HUDEP-2 (cell line): ENCODE measurements at regions not wholly inside any gene's neighbourhood (a gene's known extent, or its start where the extent isn't known, plus 50 kb on each side); places are given as distances from the start of the nearest gene placed in this dataset.

Source experiments
- DNase-seq, 76 experiments: peaks; one replicate each; lab custom pipeline; 2025; ENCODE audit not compliant: unreplicated experiment in 76 of 76; lab: John Stamatoyannopoulos, UW

DNA sequence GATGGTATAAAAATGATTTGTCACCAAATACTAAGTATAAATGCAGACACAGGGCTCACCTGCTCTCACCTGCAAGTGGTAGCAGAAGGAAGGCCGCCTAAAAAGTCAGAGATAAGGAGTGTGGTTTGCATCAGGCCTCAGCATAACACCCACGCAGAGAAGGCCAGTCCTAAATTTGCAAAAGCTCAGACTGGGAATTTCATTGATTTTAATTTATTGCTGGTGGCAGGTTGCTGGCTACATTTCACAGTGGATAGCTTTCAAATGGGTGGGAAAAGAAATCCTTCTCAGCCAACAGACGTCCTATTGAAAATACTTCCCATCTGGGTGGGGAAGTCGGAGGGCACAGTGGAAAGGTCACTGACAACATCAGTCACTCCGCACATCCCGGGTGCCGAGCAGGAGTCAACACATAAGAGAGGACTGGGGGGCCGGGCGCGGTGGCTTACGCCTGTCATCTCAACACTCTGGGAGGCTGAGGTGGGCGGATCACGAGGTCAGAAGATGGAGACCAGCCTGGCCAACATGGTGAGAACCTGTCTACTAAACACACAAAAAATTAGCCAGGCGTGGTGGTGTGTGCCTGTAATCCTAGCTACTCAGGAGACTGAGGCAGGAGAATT is 561.8 kb upstream of the MKI67 start:
- DNase-seq: no peak

DNA sequence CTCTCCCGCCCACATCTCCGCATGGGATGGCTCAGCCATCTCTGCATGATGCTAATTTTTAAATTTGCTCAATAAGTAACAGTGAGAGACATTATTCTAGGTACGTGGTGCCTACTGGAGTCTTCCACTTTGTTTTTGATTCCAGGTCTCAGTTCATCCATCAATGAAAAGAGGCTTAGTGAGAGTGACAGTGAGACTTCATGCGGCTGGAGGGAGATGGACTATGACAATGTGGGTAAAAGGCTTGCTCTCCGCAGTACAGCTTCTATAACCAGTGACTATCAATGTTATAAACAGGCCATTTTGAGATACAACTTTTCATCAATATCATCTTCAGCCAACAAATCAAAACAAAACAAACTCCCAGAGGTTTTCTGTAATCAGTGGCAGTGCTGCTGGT is 563.4 kb upstream of the MKI67 start:
- DNase-seq: no peak

DNA sequence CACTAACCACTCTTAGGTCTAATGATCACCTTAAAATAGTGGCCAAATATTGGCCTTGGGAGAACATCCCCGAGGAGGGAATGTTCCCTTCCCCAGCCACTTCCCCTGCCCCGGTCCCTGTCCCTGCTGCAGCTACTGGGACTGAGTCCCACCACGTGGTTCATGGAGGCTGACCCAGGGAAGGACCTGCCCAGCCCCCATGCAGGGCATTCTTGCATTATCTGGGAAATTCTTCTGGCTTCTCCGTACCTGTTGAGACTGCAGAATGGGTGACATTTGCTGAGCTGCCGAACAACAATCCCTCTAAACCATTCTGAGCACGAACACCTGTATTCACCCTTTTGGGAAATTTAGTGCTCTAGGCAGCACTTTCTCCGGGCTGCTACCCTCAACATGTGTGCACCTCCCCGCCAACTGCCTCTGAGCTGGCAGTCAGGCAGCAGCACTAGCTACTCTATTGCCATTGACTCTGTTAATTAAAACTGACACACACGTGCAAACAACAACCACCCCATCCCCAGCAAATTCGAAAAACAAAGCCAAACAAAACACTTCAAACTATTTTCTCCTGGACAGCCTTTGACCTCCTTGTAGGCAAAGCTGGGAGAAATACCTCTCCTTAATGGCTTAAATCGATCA is 567.4 kb upstream of the MKI67 start:
- no peak for DNase-seq

DNA sequence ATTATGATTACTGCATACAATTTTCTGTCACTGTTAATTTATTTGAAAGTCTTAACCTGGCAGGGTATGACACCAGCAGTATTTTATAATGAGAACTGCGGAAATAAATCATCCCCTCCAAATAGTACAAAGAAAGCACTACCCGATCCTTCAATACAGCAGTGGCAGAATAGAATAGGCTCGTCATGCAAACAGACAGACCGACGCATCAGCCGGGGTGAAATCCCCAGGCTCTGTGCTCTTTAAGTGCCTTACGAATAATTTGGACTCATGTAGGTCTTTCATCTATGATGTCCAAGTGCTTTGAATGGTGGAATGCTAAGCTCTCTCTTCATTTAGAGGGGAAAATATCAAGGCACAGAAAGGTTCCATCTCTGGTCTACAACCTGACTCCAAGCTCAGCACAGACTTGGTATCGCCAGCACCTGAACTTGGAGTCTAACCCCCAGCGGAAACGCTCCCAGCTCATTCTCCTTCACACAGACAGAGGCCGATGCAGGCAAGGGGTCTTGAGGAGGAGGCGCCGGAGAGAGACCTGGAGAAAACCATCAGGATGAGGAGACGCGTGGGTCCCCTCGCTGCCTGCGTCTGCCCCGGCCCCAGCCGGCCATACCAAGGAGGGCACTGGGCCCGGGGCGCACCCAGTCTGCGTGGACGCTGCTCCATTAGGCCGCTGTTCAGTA is 568.1 kb upstream of the MKI67 start:
- no peak for DNase-seq

DNA sequence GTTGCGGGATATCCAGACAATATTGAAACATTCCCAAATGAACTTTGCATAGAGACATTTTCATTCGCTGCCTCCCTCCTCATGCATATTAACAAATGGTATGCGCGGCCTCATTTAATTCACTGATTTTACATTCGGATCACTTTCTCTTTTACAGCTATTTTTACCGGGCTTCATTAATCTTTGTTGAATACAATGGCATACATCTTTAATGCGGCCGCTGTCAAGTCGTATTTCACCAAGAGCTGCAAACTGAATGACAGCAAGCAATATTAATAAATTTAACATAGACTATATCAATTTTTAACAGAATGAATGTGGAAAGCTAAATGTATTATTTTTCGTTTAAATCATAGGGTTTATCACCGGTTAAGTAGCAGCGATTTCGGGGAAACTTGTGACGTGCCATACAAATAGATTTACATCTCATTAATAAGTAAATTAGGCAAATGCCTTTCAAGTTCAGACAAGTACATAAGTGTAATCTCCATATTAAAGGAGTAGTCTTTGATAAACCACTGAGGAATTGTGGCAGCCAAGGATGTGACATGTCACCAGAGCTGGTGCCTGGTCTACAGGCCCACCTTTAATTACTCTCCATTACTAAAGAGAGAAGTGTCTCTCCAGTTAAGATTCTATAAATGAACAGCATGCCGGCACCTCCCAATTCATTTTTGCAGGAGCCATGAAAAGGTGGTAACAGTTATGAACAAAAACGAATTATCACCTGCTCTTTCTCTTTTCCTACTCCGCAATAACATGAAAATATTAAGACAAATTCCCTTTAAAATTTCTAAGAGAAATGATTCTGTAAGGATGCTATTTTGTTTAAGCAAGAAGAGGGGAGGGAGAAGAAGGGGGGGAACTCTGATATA is 568.9 kb upstream of the MKI67 start:
- DNase-seq: no peak

DNA sequence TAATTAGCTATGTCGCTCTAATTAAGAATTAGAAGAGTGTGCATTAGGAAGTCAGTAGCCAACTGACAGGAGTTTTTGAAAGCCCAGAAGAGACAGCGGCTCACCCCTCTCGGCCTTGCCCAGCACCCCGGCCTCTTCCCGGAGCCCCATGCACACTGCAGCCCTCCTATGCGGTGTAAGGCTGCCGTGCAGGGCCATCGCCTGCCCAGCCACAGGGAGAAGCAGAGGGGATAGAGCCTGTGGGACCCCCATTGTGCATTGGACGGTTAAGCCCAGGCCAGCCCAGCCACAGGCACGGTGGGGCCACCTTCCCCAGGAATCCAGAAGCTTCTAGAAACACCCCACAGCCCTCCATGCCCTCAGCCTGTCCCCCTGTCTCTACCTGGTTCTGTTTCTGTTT is 569.7 kb upstream of the MKI67 start:
- DNase-seq: no peak

DNA sequence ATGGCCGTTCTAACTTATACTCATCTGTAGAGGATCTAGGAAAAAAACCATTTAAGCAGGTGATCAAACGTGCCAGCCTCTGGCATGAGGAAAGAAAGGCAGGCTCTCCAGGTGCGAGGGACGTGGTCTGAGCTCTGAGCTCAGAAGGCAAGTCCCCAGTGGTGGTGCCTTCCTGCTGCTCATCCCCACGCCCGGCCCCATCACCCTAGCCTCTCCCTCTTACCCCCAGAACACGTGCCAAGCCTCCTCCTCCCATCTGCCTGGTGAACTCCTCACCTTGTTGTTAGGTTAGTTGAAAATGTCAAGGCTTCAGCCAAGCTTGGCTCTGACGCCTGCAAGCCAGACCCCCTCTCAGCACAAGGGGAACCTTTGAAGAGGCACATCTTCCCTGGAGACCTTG is 571.2 kb upstream of the MKI67 start:
- DNase-seq: no peak

DNA sequence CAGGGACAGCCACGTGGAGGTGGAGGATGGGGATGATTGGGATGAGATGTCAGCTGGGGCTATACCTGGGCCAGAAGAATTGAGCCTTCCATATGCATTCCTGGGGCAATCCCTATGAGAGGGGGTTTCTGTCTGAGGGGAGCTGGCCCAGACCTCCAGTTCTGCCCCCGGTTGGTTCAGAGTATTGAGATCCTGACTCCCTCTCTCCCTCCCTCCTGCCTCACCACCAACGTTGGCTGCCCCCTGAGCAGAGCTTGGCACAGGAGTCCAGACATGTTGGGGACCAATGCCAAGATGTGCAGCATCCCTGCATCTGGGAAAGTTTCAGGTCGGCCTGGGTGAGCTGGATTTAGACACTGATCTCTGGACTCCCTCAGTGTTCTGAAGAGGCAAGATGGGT is 575.2 kb upstream of the MKI67 start:
- no peak for DNase-seq

DNA sequence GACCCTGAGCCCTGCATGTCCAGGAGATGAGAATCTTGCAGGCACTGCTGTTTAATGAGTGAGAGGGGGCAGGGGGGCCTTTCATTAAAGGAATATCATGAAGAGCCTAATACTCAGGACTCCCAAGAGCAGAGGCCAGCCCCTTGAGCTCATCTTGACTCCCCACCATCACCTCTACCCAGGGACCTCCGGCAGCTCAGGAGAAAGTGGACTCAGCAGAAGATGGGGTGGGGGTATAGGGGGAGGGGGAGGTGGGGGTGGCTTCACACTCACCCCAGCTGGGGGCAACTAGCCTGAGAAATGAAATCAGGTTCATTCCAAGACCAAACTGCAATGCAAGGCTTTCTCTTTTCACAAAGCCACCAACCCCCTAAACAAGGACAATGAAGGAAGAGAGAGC is 575.6 kb upstream of the MKI67 start:
- no peak for DNase-seq

DNA sequence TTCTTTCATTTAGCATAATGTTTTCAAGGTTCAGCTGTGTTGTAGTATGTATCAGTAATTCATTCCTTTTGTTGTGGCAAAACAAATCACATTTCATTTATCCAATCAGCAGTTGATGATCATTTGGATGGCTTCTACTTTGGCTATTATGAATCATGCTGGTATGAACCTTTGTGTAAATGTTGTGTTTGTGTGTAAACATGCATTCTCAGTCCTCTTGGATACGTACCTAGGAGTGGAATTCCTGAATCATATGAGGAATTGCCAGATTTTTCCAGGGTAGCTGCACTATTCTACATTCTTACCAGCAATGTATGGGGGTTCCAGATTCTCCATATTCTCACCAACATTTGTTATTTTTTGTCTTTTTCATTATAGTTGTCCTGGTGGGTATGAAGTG is 578.5 kb upstream of the MKI67 start:
- no peak for DNase-seq

DNA sequence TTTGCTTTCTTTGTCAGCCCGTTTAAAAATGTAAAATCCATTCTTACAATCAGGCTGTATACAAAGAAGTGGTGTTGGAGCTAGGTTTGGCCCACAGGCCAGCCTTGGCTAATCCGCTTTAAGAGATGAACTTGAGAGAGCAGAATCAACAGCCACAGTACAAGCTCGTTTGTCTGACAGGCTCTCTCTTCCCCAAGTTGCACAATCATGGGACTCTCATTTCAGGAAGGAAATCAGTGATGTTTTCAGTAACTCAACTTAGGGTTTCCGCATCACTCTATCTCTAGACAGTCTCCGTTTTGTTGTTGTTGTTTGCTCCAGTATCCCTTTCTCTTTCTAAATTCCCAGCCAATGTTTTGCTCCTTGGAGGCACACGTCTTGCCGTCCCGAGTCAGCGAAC is 582.0 kb upstream of the MKI67 start:
- no peak for DNase-seq

DNA sequence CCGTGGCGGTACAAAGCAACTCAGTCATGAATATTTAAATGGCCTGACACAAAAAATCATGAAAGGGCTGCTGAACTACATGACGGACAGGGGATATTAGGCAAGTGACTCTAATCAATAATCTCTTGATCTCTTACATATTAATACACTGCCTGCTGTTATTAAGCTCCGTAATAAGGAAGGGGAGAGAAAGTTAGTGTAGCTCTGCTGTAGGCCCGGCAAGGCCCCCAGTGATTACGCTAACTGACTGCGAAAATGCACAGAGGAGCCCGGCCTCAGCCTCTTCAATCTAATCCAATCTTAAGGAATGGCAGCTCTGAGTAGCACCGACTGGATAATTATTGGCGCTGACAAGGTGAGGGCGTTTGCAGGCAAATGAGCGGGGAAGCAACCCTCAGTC is 583.5 kb upstream of the MKI67 start:
- no peak for DNase-seq

DNA sequence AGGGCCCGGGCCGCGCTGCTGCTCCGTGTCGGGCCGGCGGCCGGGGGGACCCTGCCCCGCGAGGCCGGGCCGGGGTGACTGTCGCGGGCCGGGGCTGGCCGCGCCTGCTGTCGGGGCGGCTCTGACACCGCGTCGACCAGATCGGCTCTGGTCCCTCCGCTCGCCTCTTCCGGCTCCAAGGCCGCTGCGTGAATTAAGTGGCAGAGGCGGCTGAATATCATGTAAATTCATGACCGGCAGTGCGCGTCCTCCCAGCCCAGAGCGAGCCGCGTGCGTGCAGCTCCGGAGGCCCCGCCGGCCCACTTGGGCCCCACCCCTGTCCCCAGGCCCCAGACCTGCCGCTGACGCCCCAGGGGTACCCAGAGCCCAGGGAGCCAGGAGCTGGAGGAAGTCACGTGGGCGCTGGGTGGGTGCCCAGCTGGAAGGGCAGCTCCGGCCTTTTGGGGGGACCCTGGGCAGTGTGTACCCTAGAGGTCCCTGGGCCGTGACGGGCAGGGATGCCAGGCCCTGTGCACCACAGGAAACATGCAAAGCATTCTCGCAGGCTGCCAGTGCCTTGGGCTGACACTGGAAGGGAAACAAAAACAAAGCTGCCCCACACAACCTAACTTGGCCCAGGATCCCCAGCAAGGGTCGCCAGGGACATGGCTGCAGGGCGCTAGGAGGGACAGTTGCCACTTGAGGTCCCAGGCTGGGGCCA is 584.0 kb upstream of the MKI67 start:
- no peak for DNase-seq

DNA sequence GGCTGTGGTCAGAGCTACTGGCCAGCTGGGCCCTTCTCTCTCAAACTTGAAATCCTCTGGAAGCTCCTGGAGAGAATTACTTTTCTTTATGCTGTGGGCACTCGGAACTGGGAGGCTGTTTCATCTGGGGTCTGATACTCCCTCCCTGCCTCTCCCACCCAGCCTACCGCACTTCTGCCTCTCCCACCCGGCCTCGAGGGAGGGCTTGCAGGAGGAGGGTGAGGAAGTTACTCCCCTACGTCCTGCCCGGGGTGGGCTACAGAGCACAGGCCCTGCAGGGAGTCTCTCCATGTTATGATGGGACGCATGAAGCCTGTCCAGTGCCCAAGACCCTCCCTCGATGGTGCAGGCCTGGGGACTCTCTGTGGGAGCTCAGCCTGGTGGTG is 584.6 kb upstream of the MKI67 start:
- no peak for DNase-seq

DNA sequence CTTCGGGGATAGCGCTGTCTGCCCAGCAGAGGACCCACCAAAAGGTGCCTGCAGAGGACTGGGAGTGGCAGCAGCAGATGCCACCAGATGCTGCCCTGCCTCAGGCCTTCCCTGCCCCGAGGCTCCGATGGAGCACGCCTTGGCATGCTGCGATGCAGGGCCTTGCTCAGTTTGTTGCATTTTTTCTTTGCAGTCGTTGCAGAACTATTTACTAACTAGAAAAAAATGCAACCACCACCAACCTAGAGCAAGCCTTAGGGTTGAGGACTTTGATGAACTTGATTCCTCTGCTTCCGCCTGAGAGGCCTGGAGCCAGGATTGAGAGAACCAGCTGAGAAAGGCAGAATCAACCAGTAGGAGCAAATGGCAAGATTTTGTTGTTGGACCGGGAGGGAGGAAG is 585.6 kb upstream of the MKI67 start:
- no peak for DNase-seq

DNA sequence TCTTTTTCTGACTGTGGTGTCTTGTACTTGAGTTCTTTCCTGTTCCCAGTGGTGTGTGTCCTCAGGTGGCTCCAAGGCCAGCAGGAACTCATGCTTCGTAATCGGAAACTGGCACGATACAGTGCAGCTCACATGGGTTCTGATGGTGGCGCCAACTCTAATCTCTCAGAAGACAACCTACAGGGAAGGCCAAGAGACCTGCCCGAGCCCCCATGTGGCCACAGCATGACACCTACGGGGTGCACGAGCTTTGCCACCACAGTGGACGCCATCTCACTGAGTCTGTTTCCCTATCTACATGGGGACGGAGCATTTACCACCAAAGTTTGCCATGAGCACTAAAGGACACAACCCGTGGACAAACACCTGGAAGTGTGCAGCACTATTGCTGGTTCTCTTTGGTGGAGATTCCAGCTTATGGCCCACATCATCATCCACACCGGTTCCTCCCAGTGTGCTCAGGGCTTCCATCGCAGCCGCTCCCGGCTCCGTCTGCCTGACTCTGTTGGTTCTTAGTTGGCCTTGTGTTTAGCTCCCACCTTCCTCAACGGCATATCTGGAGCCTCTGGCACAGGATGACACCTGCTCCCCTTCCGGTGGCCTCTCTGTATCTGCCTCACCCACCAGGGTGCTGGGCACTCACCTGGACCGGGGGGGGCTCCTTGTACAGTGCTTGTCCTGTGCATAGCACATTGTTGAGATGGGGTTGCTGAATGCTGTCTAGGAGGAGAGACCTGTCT is 586.6 kb upstream of the MKI67 start:
- no peak for DNase-seq

DNA sequence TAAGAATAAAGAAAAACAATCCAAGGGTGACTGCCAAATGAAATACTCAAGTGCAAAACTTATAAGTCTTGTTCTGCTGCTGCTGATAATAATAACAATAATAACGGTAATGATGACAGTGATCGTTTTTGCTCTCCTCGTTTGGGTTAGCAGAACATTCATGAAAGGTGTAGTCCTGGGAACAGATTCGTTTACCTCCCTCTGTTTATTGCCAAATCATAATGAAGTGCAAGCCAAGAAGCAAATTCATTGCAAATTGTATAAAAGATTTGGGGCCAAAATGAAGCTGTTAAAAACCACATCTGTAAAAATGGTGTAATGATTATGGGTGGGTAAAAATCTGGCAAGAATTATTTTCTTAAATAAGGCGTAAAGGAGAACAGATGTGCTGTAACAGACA is 587.2 kb upstream of the MKI67 start:
- DNase-seq: no peak

DNA sequence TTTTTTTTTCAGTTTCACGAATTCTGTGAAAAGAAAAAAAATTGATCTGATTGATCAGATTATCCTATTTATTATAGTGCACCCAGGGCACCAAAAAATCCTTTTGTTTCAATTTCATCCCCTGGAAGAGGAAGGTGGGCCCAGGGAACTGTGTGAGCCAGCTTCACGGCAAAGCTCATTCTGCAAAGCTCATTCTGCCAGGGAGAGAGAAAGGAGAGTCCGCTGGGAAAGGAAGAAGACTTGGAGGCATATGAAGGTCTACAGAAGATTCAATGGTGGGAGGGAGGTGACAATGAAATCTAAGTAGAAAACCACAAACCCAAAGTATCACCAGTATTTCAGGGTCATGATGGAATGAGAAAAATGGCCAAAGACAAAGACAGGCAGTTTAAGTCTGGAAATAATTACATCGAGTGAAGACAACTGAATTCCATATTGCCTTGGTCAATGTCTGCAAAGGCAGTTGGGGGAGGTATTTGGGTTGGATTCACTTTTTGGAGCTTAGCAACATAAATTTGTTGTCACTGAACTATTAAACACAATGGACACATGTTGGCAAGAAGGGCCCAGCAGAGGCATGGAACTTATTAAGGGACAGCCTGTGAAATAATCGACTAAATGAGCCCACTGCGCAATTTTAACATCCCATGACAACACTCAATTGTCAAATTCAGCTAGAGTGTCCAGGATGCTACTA is 587.8 kb upstream of the MKI67 start:
- DNase-seq: no peak

DNA sequence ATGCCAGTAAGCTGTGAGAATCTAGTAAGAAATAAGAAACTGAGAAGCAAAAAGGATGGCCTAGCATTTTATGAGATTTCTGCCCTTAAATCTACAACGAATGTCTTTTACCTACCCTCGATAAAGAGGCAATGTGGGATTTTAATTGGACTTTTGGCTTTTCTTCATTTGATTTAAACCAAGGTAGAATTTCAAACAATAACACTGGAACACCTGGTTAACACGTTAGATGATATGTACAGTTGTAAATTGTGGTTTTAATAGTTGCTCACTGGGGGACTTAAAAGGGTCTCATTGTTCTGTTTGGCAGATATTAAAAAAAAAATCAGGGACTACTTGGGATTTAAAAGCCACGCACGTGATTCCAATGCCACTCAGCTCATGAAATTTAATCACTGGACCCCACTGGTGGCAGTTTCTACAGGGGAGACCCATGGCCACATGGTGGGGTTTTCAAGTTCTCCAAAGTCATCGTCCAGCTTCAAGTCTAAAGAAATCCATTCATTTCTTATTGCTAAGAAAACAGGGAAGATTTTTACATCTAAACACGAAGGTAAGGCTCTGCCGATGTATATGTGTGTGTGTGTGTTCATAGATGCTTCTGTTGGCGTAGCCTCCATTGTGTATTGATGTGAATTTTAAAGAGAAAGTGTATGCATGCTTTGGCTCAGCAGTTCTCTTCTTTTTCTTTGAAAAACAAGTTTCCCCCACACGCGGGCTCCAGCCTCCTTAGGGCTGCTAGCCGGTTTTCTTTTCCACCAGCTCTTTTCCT is 588.6 kb upstream of the MKI67 start:
- DNase-seq: no peak
